ENCODE measurements at regions not wholly inside any gene's neighbourhood (a gene's known extent, or its start where the extent isn't known, plus 50 kb on each side); places are given as distances from the start of the nearest gene placed in this dataset.

DNA sequence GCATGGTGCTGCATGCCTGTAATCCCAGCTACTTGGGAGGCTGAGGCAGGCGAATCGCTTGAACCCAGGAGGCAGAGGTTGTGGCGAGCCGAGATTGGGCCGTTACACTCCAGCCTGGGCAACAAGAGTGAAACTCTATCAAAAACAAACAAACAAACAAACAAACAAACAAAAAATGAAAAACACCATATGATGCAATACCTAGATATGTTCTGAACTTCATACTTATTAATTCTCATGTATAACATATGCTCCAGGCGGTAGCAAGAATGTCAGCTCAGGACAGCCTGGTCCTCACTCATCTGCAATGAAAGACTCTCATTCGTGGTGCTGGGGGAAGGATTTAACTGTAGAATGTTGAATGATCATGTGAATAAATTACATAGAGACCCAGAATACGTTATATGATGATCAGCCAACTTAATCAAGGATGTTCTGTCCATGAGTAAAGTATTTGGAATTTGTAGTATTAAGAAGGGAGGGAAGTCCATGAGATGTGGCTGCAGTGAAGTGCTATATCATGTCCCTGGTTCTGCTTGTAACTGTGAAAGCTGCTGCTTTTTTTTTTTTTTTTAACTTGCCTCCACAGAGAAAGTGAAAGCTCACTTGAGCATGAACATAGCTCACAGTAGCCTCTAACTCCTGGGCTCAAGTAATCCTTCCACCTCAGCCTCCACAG lies 206.8 kb downstream of the UQCRFS1 start:
- TF ChIP-seq, protein P1, sequence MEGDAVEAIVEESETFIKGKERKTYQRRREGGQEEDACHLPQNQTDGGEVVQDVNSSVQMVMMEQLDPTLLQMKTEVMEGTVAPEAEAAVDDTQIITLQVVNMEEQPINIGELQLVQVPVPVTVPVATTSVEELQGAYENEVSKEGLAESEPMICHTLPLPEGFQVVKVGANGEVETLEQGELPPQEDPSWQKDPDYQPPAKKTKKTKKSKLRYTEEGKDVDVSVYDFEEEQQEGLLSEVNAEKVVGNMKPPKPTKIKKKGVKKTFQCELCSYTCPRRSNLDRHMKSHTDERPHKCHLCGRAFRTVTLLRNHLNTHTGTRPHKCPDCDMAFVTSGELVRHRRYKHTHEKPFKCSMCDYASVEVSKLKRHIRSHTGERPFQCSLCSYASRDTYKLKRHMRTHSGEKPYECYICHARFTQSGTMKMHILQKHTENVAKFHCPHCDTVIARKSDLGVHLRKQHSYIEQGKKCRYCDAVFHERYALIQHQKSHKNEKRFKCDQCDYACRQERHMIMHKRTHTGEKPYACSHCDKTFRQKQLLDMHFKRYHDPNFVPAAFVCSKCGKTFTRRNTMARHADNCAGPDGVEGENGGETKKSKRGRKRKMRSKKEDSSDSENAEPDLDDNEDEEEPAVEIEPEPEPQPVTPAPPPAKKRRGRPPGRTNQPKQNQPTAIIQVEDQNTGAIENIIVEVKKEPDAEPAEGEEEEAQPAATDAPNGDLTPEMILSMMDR (conservative IDR thresholded peaks at IDR 0.05; ENCODE audit: low read length): no peak
- no peak for TF ChIP-seq EZH2phosphoT487 (IDR thresholded peaks at IDR 0.05; ENCODE audit: borderline replicate concordance)

Measured in Loucy (cell line).